Frontal cortex (tissue), 3 donors: ENCODE measurements at regions not wholly inside any gene's neighbourhood (a gene's known extent, or its start where the extent isn't known, plus 50 kb on each side); places are given as distances from the start of the nearest gene placed in this dataset.
"Not testable (repeated sequence)": the region's sequence is repeated elsewhere in the genome, so short reads cannot be mapped to it uniquely, and the experiment has no call there.

Experiments used
- DNase-seq, 2 donors: peaks; one replicate each; pipeline ENCODE4 v3.0.0; 2012; ENCODE audit warnings: low spot score in 2 of 2
- FAIRE-seq: peaks from 2 replicates; lab custom pipeline; 2012; peaks lifted over from hg19 to GRCh38; lab: Jason Lieb, UNC
- donor health status: control.
- donor health status: control.
- donor health status: control.

- no peak for FAIRE-seq
- DNase-seq = no peak
Measured at GRCh38 chr6:112501705-112502104, 154.6 kb downstream of the RFPL4B start.

- FAIRE-seq (no peak), DNase-seq (no peak)
Measured at GRCh38 chr6:112502351-112503090, 155.4 kb downstream of the RFPL4B start.

- no peak for FAIRE-seq
- DNase-seq = peak in 1 of 2 donors; percentile 31
Measured at GRCh38 chr6:112503091-112503596, 156.0 kb downstream of the RFPL4B start.

- DNase-seq = no peak
- FAIRE-seq = no peak
Measured at GRCh38 chr6:112504621-112505020, 157.5 kb downstream of the RFPL4B start.

GRCh38 chr6:112511441-112511840 lies 164.3 kb downstream of the RFPL4B start:
- FAIRE-seq (no peak), DNase-seq (no peak)

- no peak for DNase-seq
- FAIRE-seq = no peak
Measured at GRCh38 chr6:112513175-112513574, 166.0 kb downstream of the RFPL4B start.

GRCh38 chr6:112522587-112522986 lies 175.5 kb downstream of the RFPL4B start:
- DNase-seq (no peak), FAIRE-seq (no peak)

GRCh38 chr6:112524071-112524470 lies 176.9 kb downstream of the RFPL4B start:
- FAIRE-seq (no peak), DNase-seq (no peak)

- DNase-seq (no peak), FAIRE-seq (no peak)
Measured at GRCh38 chr6:112525749-112526148, 178.6 kb downstream of the RFPL4B start.

GRCh38 chr6:112526594-112526993 lies 179.5 kb downstream of the RFPL4B start:
- FAIRE-seq (no peak), DNase-seq (no peak)

- not testable (repeated sequence) for DNase-seq, FAIRE-seq
Measured at GRCh38 chr6:112528306-112528705, 181.2 kb downstream of the RFPL4B start.

GRCh38 chr6:112535816-112536215 lies 188.7 kb downstream of the RFPL4B start:
- no peak for DNase-seq
- FAIRE-seq = no peak

- FAIRE-seq = no peak
- no peak for DNase-seq
Measured at GRCh38 chr6:112539355-112539754, 192.2 kb downstream of the RFPL4B start.

- FAIRE-seq, DNase-seq: not testable (repeated sequence)
Measured at GRCh38 chr6:112541847-112542246, 194.7 kb downstream of the RFPL4B start.

GRCh38 chr6:112547321-112548085 lies 200.4 kb downstream of the RFPL4B start:
- not testable (repeated sequence) for DNase-seq

GRCh38 chr6:112549749-112550148 lies 202.6 kb downstream of the RFPL4B start:
- peak; percentile 81 for FAIRE-seq

More at GRCh38 chr6:112547321-112548085, 200.4 kb downstream of the RFPL4B start:
- not testable (repeated sequence) for FAIRE-seq

GRCh38 chr6:112557435-112557834 lies 210.3 kb downstream of the RFPL4B start:
- no peak for DNase-seq
- no peak for FAIRE-seq

More at GRCh38 chr6:112549749-112550148, 202.6 kb downstream of the RFPL4B start:
- DNase-seq = no peak

GRCh38 chr6:112557961-112558360 lies 210.8 kb downstream of the RFPL4B start:
- DNase-seq (no peak), FAIRE-seq (no peak)

- FAIRE-seq = no peak
- DNase-seq = no peak
Measured at GRCh38 chr6:112560651-112561050, 213.5 kb downstream of the RFPL4B start.

- FAIRE-seq = no peak
- DNase-seq = peak in 1 of 2 donors; percentile 7
Measured at GRCh38 chr6:112562301-112563231, 215.4 kb downstream of the RFPL4B start.
